ENCODE measurements at regions not wholly inside any gene's neighbourhood (a gene's known extent, or its start where the extent isn't known, plus 50 kb on each side); places are given as distances from the start of the nearest gene placed in this dataset.

GRCh38 chr2:66093371-66093770 is 341.6 kb upstream of the MEIS1 start:
- TF ChIP-seq MAZ (IDR thresholded peaks at IDR 0.05; ENCODE audit: borderline replicate concordance, low read depth, low read length) (no peak), RAD21 (IDR thresholded peaks at IDR 0.05; ENCODE audit: low read length) (no peak), POLR2A (IDR thresholded peaks at IDR 0.05; ENCODE audit: low read depth, low read length) (no peak), NFE2L2 (IDR thresholded peaks at IDR 0.05; ENCODE audit: low read depth, low read length) (no peak)

More at GRCh38 chr2:66093371-66093770, 341.6 kb upstream of the MEIS1 start:
- dilution Hi-C loops (cut with HindIII; ENCODE audit: low sequenced_read_pairs, unreplicated experiment) (no loop called here), intact Hi-C loops (cut with micrococcal nuclease) (no loop called here), in situ Hi-C loops (cut with MboI; ENCODE audit: low sequenced_read_pairs) (no loop called here)
- no peaks in the 10 kb centered on the region for H3K79me1 ChIP-seq (ENCODE audit: low read depth in 1 of 2, low read length in 2 of 2)
- ATAC-seq (ENCODE audit: low read depth) (no peak), DNase-seq (no peak)
- no peak overlapping the region for H2BK120ac ChIP-seq (ENCODE audit: low read depth, low read length)
- no peaks in the 10 kb centered on the region for H3K9me1 ChIP-seq (ENCODE audit: insufficient read depth, low read length)
- H2AK5ac ChIP-seq (ENCODE audit: low read depth, low read length) = no peak overlapping the region
- no peak overlapping the region for H2AFZ ChIP-seq (replicated peaks; ENCODE audit: low read length, poor library complexity)
- H2BK5ac ChIP-seq (ENCODE audit: low read depth, low read length, poor library complexity, severe bottlenecking) = no peak overlapping the region
- ChIA-PET CTCF (no interaction called here), POLR2A (ENCODE audit: unreplicated experiment) (no interaction called here)
- no peaks in the 10 kb centered on the region for H3K9me3 ChIP-seq (ENCODE audit: control insufficient read depth, insufficient read depth, low read length)
- no peak overlapping the region for H4K5ac ChIP-seq (ENCODE audit: low read depth, low read length)
- no peak overlapping the region for H3K14ac ChIP-seq (replicated peaks; ENCODE audit: low read depth, low read length)
- no peak overlapping the region for H3K56ac ChIP-seq (ENCODE audit: extremely low read depth, insufficient read depth, low read length)
- H3K23ac ChIP-seq (ENCODE audit: low read depth, low read length) = no peak overlapping the region
- no peak overlapping the region for H3K4ac ChIP-seq (ENCODE audit: low read depth, low read length)
- H2BK20ac ChIP-seq (ENCODE audit: low read depth, low read length) = no peak overlapping the region
- no peaks in the 10 kb centered on the region for H3K36me3 ChIP-seq (ENCODE audit: control insufficient read depth, insufficient read depth, low read length)
- no peak overlapping the region for H4K8ac ChIP-seq (ENCODE audit: low read depth in 2 of 2, low read length in 2 of 2)
- no peak overlapping the region for H3K9ac ChIP-seq (ENCODE audit: low read depth, low read length)
- WGBS, 2 experiments (ENCODE audit: extremely low coverage in 2 of 2, insufficient read length in 1 of 2) = no CpG with 5 or more reads among the region's 1 CpG
- H4K91ac ChIP-seq (ENCODE audit: insufficient read depth, low read depth, low read length) = no peak overlapping the region
- H3K18ac ChIP-seq (ENCODE audit: low read depth, low read length) = no peak overlapping the region
- BruUV-seq (replicated peaks) = no TSS peak
- H3K4me2 ChIP-seq (ENCODE audit: low read depth, low read length) = no peak overlapping the region
- H2AK9ac ChIP-seq (replicated peaks; ENCODE audit: low read depth, low read length, poor library complexity) = no peak overlapping the region
- no peaks in the 10 kb centered on the region for H4K20me1 ChIP-seq (ENCODE audit: insufficient read depth, low read length)
- no peak overlapping the region for H3K27ac ChIP-seq (ENCODE audit: insufficient read depth, low read length)
- no peak overlapping the region for H2BK15ac ChIP-seq (ENCODE audit: low read depth, low read length)
- no peaks in the 10 kb centered on the region for H3K4me1 ChIP-seq (ENCODE audit: control insufficient read depth, insufficient read depth, low read length)
- H3K4me3 ChIP-seq (ENCODE audit: insufficient read depth, low read depth, low read length) = no peak overlapping the region
- H3K27me3 ChIP-seq (ENCODE audit: control insufficient read depth, insufficient read depth, low read length) = no peaks in the 10 kb centered on the region

All from IMR-90 (cell line).